Right forelimb (tissue), 1 donor: ENCODE measurements at regions not wholly inside any gene's neighbourhood (a gene's known extent, or its start where the extent isn't known, plus 50 kb on each side); places are given as distances from the start of the nearest gene placed in this dataset.

Source experiments
- DNase-seq: peaks from one replicate; pipeline ENCODE4 v3.0.0-alpha.2; 2018

DNA sequence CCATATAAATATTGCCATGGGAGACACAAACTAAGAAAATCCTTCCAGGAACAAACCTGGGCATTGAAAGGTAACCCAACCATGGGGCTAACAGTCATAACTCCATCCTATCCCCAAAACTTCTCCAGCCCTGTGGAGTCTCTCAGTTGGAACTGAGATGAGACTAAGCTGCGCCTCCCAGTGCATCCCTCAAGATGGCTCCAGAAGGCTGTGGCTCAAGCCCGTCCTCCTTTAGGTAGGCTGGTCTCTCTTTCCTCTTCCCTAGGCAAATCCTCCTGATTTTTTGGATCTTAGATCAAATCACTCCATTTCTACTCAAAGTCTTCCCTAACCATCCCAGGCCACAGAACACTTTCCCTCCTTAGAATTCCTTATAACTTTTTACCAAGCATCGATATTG, 364.3 kb upstream of the CCDC196 start:
- DNase-seq, result no peak

DNA sequence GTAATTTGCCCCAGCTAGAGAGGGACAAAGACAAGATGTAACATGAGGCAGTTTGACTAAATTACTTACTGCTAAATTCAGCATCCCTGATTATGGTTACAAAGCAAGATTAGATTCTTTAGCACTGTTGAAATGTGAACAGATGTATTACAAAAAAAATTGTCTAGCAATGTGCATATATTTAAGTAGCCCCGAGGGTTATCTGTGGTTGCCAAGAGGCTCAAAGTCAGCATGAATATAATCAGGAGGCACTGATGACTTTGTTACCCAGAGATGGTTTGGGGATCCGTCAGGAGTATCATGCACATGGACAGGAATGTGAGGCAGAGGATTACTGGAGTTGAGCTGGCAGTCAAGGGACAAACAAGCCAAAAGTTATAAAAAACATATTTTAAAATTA, 356.9 kb upstream of the CCDC196 start:
- DNase-seq, result no peak

GRCh38 chr14:66131111-66131510, 355.1 kb upstream of the CCDC196 start:
- no peak for DNase-seq

GRCh38 chr14:66133666-66134065, 352.5 kb upstream of the CCDC196 start:
- DNase-seq, result no peak

DNA sequence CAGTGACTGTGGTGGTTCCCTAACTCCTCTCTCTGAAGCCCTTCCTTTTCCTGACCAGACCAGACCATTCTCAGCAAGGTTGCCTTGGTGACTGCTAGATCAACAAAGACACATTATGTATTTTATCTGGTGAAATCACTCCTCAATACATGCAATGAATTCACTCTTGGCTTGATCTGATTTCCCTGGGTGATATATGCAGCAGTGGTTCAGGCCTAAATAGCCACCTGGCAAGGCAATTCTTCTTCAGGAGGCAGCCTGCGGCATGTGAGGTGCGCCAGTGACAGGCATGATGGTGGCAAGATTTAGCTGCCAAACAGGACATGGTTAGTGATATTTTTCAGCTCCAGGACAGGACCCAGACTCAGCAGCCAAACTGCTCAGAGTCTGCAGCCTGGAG, 350.3 kb upstream of the CCDC196 start:
- peak; percentile 57 for DNase-seq

DNA sequence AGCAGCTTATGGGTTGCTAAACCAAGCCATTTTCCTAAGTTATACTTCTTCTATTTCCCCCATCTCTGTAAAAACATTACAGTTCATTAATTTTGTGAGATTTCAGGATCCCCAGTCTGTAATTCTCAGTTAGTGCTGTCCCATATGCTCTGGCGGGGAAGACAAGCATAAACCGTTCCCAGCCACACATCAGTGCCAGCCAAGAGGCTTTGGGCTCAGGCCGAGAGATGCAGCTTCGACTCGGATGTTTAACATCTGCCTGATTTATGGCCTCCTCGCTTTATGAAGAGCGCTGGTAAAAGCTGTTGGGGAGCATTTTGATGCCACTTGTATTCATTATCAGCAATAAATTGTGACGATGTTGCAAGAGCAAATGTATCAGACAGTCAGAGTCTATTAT, 349.1 kb upstream of the CCDC196 start:
- DNase-seq, result no peak

DNA sequence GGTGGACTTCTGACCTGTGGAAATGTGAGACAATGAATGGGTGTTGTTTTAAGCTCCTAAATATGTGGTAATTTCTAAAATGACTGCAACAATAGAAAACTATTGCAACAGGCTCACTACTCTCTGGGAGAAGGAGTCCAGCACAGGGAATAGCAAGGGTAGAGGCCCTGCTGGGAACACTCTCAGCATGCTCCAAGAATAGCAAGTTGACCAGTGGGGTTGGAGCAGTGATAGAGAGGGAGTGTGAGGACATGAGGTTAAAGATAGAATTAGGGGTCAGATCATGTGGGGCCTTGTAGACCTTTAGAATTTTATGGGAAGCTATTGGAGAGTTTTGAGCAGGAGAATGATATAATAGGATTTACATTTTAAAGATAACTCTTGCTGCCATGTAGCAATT, 346.7 kb upstream of the CCDC196 start:
- DNase-seq, result no peak

GRCh38 chr14:66140213-66140918, 345.8 kb upstream of the CCDC196 start:
- no peak for DNase-seq

- DNase-seq, result no peak
Measured at GRCh38 chr14:66140963-66141362, 345.2 kb upstream of the CCDC196 start.

DNA sequence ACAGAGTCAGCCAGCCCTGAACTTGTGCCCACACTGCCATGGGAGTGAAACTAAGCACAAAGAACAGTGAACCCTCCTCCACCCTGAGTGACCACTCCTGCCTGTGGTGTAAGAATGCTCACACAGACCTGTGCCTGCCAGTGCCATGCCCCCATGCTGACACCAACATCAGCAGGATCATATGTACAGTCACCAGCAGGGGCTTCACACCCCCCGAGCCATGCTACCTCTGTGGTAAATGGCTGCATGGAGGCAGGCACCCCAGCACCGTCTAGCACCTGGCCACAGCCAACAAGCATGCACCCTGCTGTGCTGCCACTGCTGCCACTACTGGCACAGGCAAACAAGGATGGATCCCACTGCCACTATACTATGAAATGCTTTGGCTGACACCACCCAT, 344.4 kb upstream of the CCDC196 start:
- DNase-seq, result no peak

DNA sequence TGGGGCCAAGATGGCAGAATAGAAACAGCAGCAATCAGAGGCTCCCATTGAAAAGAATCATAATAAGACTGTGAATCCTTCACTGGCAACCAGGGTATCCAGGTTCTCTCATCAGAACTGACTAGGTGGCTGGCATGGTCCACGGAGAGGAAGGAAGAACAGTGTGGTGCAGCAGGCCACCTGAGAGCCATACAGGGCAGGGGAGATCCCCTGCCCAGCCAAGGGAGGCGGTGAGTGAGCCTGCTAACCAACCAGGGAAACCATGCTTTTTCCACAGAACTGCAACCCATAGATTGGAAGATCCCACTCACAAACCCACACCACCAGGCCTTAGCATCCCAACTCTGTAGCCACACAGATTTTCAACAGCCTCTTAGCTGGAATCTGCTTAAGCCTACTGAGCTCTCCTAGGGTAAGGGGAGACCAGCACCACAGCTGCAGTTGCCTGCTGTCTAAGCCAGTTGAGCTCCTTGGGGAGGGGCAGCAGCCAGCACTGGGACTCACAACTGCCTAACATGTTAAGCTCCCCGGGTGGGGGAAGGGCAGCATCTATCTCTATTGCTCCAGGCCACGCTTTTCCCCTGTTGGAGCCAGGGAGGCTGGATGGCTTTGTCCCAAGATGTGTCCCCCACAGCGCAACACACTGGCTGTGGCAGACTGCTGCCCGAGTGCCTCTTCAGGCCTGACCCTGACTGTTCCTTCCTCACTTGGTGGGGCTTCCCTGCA, 342.6 kb upstream of the CCDC196 start:
- no peak for DNase-seq

- DNase-seq, result no peak
Measured at GRCh38 chr14:66152302-66152701, 333.9 kb upstream of the CCDC196 start.

- DNase-seq, result no peak
Measured at GRCh38 chr14:66152747-66153146, 333.4 kb upstream of the CCDC196 start.

DNA sequence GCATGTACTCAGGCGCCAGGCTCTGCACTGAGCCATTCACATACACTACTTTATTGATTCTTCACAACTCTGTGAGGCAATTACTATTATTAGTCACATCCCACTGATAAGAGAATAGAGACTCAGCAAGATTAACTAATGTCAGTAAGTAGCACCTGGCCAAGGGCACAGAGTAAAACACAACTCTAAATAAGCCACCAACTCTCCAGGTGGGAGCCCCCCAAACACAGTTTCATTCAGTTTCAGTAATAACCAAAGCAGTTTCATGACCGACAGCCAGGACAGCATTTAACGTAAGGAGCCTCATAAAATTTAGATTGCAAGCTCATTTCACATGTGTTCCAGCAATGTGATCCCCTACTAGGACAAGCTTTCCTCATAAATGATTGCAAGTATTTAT, 323.1 kb upstream of the CCDC196 start:
- DNase-seq, result no peak

DNA sequence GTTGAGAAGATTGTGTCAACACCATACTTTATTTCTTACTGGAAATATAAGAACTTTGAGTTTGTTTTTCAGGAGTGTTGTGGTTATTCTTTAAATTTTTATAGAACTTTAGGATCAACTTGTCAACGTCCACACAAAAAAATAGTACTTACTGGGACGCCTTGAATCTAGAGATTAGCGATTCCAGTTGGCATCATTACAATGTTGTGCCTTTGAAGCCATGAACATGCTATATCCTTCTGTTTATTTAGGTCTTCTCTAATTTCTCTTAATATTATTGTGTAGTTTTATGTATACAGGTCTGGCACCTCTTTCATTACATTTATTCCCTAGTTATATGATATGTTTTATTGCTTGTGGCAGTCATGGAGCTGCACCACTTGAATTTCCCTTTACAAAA, 320.8 kb upstream of the CCDC196 start:
- DNase-seq, result no peak

DNA sequence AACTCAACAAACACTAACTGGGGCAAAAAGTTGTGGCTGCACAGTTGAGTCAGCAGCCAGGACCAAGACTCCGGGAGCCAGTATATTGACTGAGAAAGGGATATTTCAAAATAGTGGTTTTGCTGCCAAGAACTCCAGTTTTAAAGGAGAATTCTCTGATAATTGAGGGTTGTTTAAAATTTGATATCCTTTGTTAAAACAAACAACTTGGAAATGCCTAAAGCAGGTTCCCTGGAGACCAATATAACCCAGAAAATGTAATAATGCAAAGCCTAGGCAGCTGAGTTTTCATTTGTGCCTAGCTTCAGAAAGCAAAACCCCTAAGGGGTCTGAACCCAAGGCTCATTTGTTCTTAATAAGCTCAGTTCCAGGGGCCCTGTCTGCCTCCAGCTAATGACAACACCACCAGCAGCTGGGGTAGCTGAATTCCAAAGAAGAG, 311.7 kb upstream of the CCDC196 start:
- DNase-seq, result no peak

DNA sequence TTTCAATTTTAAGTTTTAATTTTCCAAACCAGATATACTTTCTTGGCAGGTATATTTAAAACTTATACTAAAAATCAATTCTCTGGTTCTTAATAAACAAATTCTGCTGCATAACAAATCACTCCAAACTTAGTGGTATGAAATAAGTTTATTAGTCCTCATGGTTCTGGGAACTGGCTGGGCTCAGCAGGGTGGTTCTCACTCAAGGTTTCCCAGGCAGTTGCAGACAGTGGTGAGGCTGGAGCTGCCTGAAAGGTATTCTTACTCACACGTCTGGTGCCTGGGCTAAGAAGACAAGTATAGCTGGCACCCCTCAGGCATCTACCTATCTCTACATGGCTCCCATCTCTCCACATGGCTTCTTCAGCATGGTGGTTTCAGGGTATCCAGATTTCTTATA, 308.2 kb upstream of the CCDC196 start:
- no peak for DNase-seq

GRCh38 chr14:66196670-66197069, 289.5 kb upstream of the CCDC196 start:
- DNase-seq, result no peak

DNA sequence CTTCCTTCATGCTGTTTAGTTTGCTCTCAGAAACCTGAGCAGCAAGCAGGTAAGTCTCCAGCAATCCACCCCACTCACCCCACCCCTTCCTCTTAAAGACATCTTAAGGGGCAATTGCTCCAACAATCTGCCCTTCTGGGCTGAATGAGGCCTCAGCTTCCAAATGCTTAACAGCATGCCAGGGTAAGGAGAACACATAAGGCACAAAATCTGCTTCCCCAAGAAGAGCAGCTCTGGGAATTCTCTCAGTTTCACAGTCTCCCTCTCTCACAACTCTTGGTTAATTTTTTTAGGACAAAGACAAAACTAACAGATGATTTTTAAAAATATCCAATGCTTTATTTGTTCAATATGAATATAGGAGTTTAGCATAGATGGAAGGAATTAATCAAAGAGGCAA, 288.9 kb upstream of the CCDC196 start:
- DNase-seq, result no peak

GRCh38 chr14:66206554-66206953, 279.6 kb upstream of the CCDC196 start:
- no peak for DNase-seq

- no peak for DNase-seq
Measured at GRCh38 chr14:66216763-66217162, 269.4 kb upstream of the CCDC196 start.

- DNase-seq, result no peak
Measured at GRCh38 chr14:66219886-66220285, 266.3 kb upstream of the CCDC196 start.

- no peak for DNase-seq
Measured at GRCh38 chr14:66224492-66225178, 261.5 kb upstream of the CCDC196 start.

- no peak for DNase-seq
Measured at GRCh38 chr14:66225337-66225736, 260.8 kb upstream of the CCDC196 start.
